HG03139 (cell line): ENCODE measurements at regions not wholly inside any gene's neighbourhood (a gene's known extent, or its start where the extent isn't known, plus 50 kb on each side); places are given as distances from the start of the nearest gene placed in this dataset.
A peak's percentile ranks its signal among the peaks of the same experiment; 100 is the strongest.

Experiments used
- ATAC-seq: cut with Tn5 transposase; IDR thresholded peaks from one replicate; pipeline ENCODE4 v1.9.1; 2021; ENCODE audit not compliant: unreplicated experiment

DNA sequence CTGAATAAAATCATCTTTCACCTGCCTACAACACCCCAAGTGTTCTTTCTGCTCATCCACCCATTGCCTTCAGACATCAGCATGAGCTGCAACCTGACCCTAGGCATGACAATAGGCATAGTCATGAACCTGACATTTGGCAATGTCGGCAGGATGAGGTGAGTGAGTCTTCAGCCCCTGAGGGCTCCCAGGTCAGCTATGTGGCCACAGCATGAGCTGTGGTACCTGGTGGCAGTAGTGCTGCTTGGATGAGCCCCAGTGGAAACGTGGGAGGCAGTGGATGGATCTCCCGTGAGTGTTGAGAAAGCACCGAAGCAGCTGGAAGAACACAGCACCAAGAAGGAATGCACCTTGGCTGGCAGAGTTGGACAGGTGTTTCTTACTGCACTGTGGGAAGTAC is 334.8 kb upstream of the FAR2 start:
- ATAC-seq = no peak

DNA sequence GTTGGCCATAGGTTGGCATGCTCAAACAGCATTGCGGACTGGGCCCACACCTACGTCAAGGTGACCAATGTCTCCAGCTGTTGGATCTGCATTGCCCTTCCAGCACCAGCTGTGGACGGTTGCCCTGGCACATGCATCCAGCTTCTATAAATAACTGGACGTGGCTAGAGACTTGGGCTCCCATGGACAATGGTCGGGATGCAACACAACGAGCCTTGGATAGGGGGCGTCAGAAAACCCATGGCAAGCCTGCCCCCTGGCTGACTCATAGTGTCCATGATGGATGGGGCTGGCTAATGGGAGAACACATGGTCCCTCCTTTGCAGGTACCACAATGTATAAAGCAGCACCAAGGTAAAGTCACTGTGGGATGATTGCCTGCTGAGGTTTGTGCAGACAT is 331.6 kb upstream of the FAR2 start:
- no peak for ATAC-seq

DNA sequence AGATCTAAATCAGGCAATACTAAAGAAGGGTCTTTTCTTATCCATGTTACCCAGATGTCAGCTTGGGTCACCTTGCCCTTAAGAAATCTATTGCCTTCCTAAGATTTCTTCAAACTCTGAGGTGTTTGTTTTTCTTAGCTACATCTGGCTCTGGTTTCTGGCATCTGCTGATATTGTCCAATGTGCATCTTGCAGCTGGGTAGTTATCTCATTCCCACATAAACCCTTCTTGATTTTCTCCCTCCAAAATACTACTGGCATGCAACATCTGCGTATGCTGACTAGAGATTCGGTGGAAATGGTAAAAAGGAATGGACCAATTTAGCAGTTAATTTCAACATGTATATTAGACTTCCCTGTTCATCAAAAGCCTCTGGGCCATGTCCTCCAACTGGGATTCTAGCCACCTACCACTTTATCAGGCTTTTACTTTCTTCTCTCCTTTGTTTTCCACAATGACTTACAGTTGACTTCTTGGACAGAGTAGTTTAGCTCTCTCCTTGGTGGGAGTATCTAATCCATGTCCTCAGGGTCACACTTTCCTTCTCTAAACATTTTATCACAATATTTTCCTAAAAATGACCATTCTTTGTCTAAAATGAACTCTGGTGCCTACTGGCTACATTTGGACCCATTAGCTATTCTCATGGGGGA is 324.8 kb upstream of the FAR2 start:
- ATAC-seq = no peak

DNA sequence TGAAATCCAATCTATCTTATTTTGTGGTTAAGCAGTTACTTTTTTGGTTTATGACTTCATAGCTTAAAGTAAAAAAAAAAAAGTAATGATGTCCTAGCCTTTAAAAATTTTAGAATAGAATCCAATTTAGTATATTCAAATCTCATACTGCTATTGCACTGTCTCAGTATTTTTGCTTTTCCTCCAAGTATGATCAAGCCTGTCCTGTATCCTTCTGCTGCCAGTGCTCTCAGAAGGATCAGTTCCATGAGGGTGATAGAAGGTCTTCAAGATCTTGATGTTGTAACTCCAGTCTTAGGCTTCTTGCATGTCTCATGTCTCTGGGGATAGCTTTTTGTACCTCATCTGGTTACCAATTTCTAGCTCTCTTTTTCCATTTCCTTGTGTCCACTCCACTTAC is 324.2 kb upstream of the FAR2 start:
- ATAC-seq = no peak

DNA sequence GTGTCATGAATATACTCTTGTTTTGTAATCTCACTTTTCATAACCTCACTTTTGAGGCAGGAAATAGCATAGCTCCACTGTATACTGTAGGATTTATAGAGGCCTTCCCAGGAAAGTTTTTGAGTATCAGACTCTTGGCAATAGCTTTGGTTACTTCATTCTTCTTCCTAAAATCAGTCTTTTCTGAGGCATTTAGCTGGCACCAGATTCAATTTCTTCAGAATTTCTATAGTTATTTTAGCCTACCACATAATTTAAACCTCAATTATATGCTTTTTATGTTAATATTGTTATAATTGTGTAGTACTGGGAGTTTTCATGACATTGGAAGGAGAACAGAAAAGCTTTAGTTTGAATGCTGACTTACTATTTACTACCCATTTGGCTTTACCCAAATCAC is 322.3 kb upstream of the FAR2 start:
- ATAC-seq = no peak

DNA sequence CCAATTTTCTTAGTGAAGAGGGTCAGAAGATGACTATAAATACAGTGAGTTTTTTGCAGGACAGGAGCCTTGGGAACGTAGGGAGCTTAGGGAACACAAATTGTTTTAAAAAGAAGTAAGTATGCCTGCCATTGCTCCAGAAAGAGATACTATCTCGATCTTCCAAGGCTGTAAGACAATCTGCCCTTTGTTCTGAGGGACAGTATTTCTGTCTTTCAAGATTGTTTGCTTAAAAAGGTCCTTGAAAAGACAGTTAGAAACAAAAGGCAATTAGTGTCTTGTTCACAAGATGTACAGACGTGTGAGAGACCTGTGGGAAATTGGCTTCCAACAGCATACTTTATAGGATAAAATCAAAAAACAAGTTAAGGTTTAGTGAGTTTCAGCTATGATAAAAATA is 321.2 kb upstream of the FAR2 start:
- no peak for ATAC-seq

DNA sequence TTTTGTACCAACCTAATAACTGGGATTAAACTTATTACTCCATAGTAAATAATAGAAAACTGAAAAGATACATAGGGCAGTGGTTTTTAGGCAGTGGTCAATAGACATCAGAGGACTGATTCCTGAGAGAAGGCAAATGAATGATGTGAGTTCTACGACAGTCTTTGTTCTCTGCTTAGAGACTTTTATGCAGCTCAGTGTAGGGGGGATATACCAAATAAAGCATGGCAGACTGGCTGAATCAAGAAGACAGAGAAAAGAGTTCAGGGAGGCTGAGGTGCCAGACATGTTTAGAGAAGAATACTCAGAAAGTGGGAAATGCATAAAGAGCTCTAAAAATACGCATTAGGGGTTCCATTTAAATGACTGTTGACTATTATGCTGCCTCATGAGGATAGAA is 320.8 kb upstream of the FAR2 start:
- no peak for ATAC-seq

DNA sequence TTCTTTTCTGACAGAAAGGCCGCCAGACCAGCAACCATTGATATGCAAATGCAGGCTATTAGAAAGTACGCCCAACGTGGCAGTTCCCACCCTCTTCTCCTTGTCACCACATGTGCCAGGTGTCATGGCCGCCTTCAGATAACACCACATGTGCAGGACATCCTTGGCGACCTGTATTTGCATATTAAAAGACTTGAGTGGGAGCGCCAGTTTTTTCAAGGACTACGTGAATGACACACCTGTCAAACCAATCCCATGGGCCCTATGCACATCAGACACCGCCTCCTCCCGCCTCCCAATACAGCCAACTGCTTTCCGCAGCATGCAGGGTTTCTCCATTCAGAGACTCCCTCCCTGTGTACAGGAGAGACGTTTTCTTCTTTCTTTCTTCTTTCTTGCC is 318.6 kb upstream of the FAR2 start:
- no peak for ATAC-seq

DNA sequence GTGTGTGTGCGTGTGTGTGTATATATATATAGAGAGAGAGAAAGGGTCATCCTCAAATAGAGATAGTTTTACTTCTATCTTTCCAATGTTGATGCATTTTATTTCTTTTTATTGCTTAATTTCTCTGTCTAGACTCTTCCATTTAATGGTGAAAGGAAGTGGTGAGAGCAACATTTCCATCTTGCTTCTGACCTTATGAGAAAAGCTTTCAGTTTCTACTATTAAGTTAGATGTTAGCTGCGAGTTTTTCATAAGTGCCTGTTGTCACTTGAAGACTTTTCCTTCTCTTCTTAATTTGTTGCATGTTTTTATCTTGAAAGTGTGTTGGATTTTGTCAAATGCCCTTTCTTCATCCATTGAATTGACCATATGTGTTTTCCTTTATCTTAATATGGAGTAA is 304.4 kb upstream of the FAR2 start:
- no peak for ATAC-seq

DNA sequence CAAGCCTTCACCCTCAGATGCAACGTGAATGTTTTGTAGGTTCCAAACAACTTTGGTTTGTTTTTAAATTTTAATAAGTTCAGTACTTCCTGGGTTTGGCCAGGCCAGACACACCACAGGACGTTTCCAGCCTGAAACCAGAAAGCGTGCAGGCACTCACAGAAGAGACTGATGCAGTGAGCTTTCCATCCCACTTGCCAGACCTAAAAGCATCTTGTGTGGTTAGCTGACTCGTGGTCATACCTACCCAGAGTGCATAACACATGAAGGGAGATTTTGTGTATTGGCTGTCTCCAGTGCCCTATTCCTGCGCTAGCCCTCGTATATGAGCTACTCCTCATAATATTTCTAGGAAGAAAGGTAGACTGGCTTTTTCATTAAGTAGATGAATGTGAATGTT is 297.3 kb upstream of the FAR2 start:
- no peak for ATAC-seq

DNA sequence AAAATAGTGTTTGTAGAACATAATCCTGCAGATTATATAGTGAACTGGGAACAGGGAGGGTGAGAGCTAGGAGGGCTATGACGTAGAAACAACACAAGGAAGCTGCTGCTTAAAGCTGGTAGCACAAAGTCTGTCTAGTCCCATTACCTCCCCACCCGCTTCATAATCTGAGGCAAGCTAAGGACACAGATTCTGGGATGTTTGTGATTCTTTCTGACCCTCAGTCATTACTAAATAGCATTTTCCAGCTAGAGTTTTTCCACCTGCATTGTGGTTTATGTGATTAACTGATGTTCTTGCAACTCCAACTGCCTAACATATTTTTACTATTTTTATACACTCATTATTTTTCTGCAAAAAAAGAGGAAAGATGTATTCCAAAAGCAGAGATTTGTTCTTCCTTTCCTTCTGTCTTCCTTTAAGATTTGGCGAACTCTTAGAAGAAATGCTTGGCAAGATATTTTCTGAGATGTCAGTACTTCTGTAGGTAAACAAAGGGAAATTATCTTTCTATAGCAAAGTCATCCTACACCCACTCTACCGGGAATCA is 293.2 kb upstream of the FAR2 start:
- no peak for ATAC-seq

DNA sequence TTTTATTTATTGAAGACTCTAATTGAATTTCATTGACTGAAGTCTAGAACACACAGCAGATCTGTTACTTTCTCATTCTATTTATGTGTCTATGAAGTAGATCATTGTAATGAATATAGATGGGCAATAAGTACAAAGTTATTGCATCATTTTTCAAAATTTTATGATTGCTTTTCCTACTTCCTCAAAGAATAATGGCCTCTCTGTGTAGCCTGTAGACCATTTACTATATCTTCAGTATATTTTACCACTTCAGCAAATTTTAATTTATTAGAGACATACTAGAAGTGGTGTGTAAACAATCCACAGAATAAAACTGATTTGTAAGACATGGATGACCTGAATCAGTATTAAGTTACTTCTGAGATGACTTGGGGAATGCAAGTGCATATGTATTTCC is 291.7 kb upstream of the FAR2 start:
- no peak for ATAC-seq

DNA sequence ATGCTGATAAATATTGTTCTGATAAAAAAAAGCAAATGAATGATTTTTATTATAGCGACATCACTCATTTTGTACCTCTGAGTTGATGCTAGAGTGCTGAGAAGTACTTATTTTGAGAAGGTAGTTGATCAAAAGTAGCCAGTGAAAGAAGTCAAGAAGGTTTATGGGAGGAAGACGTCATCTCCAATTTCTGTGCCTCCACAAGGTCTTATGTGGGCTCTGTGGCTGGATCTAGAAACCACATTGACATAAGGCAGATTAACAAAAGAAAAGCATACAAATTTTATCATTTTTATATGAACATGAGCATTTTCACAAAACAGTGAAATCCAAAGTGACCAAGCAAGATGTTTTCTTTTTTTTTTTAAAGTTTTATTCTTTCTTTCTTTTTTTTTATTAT is 289.5 kb upstream of the FAR2 start:
- no peak for ATAC-seq

DNA sequence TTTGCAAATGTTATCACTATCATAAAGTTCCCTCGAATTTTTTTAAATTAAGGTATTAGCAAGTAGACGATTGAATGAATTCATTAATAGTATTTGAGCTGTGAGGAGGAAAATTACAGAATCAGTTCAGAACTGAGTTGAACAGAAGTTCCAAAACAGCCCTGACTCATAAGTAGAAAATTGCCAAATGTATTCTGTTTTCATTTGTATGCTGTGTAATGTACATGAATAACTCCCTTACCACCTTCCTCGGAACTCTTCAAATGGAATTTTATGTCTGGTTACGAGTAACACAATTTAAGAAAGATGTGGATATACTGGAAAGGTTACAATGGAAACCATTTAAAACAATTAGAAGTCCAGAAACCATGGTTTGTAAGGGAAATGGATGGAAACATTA is 283.3 kb upstream of the FAR2 start:
- no peak for ATAC-seq

DNA sequence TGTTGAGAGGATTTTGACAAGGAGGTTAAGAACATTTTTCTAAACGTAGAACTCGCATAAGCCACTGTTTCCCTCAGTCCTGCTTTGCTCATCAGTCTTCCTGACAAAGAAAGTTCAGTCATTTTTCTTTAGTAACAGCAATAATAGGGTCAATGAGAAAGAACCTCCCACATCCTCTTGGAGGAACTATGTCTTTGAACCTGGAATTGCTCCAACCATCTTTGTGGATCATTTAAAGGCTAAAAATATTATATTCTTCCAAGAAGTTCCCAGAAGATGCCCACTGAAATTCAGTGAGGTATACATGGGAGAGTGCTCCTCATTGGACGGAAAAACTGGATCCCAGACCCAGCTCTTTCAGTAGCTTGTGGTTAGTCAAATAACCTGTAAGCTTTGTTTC is 282.8 kb upstream of the FAR2 start:
- ATAC-seq = no peak

DNA sequence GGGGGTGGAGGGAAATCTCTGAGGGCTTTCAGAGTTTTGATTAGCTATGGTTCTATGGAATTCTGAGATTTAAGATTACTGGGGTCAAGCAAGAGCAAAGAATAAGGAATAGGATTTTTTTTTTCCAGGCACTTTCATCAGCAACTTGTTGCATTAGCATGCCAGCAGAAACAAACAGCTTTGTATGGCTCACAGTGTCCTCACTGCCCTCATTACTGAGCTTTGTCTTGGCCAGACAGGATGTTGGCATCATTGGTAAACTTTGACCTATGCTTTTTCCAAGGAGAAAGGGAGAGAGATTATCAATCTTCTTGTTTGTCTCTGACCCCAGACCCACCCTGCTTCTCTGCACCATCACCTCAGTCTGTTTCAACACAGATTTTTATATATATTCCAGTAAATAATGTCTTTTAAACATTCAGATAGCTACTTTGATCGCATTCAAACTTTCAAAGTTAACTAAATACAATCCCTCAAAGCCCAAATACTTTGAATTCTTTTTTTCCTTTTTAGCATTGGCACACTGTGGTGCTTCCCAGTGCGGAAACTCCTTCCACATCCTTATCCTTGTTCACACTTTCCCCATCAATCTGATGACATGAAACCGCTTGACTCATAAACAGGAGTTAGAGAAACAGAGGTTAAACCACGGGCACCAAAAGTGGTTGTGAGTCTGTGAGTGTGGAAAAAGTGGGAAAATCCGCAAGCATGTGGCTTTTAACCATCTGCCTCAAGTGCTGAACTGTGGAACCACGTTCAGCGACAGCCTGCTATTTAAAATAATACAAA is 282.2 kb upstream of the FAR2 start:
- ATAC-seq = no peak

DNA sequence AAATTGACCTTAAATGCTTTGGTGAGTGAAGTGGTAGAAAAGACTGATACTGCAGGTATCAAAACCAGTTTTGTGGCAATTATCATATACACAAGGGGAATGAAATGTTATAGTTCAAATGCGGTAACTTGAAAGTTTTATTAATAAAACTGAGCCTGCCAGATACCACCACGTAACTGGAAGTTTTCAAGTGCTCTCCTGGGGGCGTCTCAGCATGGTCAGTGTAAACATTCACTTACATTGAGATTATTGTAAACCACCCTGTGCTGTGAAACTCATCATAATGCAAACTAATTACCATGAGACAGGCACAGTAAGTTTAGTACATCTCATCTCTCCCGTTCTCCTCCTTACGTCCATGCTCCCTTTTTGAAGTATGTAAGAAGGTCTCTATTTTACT is 280.7 kb upstream of the FAR2 start:
- ATAC-seq = no peak

DNA sequence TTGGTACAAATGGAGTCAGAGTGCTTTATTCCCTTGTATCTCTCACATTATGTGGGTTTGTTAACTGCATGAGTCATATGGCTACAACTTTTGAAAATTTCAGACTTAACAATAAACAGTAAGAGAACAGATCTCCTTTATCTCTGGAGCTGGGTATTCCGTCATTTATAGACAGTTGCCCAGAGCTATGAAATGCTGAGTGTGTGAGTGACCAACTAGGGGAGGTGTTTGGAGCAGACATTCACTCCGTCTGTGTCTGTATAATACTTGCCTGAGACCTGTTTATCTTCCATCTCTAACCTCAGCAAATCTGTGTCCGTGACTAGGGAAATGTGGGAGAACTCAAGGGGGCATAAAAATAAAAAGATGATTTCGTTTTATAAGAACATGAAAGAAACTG is 279.9 kb upstream of the FAR2 start:
- ATAC-seq = no peak

DNA sequence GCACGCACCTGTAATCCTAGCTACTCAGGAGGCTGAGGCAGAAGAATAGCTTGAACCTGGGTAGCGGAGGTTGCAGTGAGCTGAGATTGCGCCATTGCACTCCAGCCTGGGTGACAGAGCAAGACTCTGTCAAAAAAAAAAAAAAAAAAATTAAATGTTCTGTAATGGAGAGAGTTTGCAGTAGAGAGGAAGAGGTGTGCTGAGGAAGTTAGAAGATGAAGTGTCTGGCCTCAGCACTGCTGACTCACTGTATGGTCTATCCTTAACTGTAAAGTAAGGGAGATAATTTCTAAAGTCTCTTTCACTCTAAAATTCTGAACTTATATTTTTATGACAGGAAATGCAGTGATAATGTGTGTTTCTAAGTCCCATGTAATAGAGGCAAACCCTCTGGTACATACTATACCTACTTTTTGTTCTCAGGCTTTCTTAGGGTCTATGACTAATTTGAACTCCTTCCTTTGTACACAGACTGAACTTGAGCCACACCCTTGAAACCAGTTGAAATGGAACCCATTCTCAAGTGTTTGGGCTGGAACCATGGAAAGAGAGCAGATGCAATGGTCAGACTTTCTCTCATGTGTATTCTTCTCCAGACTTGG is 278.1 kb upstream of the FAR2 start:
- ATAC-seq = no peak

DNA sequence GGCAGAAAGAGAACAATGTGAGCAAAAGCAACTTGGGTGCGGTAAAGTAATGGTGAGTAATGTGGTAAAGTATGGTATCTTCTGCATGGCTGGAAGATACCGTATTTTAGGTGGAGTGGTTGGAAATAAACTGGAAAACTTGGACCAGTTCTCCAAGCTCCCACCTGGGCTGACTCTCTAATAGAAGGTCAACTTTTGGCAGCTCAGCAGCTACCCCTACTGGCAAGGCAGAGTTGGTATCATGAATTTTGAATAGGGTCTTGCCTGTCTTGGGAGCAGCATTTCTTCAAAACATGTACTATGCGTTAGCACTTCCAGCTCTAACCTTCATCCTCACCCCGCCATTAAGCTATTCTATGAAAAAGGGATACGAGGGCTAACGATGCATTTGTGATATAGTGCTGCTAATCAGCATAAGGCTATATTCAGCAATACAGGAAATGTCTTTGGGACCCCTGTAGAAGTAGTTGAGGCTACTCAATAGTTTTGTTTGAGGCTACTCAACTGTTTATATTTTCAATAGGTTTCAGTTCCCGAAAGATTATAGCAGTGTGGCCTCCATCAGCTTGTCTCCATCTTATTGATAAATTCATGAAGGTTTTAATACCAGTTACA is 276.3 kb upstream of the FAR2 start:
- peak; percentile 63 for ATAC-seq

DNA sequence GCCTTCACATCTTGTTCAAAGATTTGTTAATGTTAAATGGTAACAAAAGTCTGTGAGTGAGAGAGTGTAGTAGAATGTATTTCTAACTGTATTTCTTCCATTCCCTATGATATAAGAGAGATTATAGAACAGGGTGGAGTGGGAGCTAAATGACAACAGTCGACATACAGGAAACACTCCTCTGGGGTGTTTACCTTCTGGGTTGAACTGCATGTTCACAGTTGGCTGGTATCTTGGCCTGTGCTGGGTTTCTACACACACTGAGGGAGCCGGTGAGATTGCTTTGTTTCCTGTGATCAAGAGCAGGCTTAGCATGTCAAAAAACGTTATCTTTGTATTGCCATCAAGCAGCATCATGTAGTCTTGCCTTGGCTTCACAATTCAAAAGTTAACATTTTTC is 274.3 kb upstream of the FAR2 start:
- ATAC-seq = no peak
